ENCODE measurements at regions not wholly inside any gene's neighbourhood (a gene's known extent, or its start where the extent isn't known, plus 50 kb on each side); places are given as distances from the start of the nearest gene placed in this dataset.
"Not testable (repeated sequence)": the region's sequence is repeated elsewhere in the genome, so short reads cannot be mapped to it uniquely, and the experiment has no call there.

GRCh38 chr12:131226345-131227265, 272.9 kb downstream of the ADGRD1 start:
- no peak overlapping the region for H3K4me2 ChIP-seq (ENCODE audit: insufficient read depth, low read length)
- H2AFZ ChIP-seq (ENCODE audit: low read length), result no peak overlapping the region
- peak; percentile 49 for DNase-seq (ENCODE audit: insufficient read length, low spot score, missing footprints)
- no peaks in the 10 kb centered on the region for H3K9me3 ChIP-seq (ENCODE audit: low read depth, low read length)
- H3K79me2 ChIP-seq (ENCODE audit: insufficient read depth, low read length), result no peaks in the 10 kb centered on the region
- no peaks in the 10 kb centered on the region for H3K4me1 ChIP-seq (ENCODE audit: insufficient read depth, low read length)
- no peaks in the 10 kb centered on the region for H3K27me3 ChIP-seq (ENCODE audit: insufficient read depth, low read length)
- H3K27ac ChIP-seq (ENCODE audit: low read depth, low read length), result no peak overlapping the region
- no peak for TF ChIP-seq CTCF (IDR thresholded peaks at IDR 0.05; ENCODE audit: extremely low read depth, low read depth, low read length)
- no peaks in the 10 kb centered on the region for H4K20me1 ChIP-seq (ENCODE audit: insufficient read depth, low read length)
- no peaks in the 10 kb centered on the region for H3K36me3 ChIP-seq (ENCODE audit: insufficient read depth, low read length)
- H3K4me3 ChIP-seq (ENCODE audit: insufficient read depth, low read length), result no peak overlapping the region

- not testable (repeated sequence) for DNase-seq (ENCODE audit: insufficient read length, low spot score, missing footprints); H3K27ac ChIP-seq (ENCODE audit: low read depth, low read length); H4K20me1 ChIP-seq (ENCODE audit: insufficient read depth, low read length)
Measured at GRCh38 chr12:131227641-131228040, 273.9 kb downstream of the ADGRD1 start.

GRCh38 chr12:131229079-131229425, 275.3 kb downstream of the ADGRD1 start:
- not testable (repeated sequence) for DNase-seq (ENCODE audit: insufficient read length, low spot score, missing footprints); H3K79me2 ChIP-seq (ENCODE audit: insufficient read depth, low read length); H3K9me3 ChIP-seq (ENCODE audit: low read depth, low read length); H3K4me2 ChIP-seq (ENCODE audit: insufficient read depth, low read length); H2AFZ ChIP-seq (ENCODE audit: low read length); H3K27ac ChIP-seq (ENCODE audit: low read depth, low read length); H3K27me3 ChIP-seq (ENCODE audit: insufficient read depth, low read length); H3K4me3 ChIP-seq (ENCODE audit: insufficient read depth, low read length); H3K36me3 ChIP-seq (ENCODE audit: insufficient read depth, low read length); H4K20me1 ChIP-seq (ENCODE audit: insufficient read depth, low read length); H3K4me1 ChIP-seq (ENCODE audit: insufficient read depth, low read length)

More at GRCh38 chr12:131227641-131228040, 273.9 kb downstream of the ADGRD1 start:
- not testable (repeated sequence) for H3K4me1 ChIP-seq (ENCODE audit: insufficient read depth, low read length); H3K4me2 ChIP-seq (ENCODE audit: insufficient read depth, low read length); H3K27me3 ChIP-seq (ENCODE audit: insufficient read depth, low read length); H3K9me3 ChIP-seq (ENCODE audit: low read depth, low read length); H3K79me2 ChIP-seq (ENCODE audit: insufficient read depth, low read length); H2AFZ ChIP-seq (ENCODE audit: low read length); H3K4me3 ChIP-seq (ENCODE audit: insufficient read depth, low read length); H3K36me3 ChIP-seq (ENCODE audit: insufficient read depth, low read length)

GRCh38 chr12:131229426-131230339, 276.0 kb downstream of the ADGRD1 start:
- no peak for DNase-seq (ENCODE audit: insufficient read length, low spot score, missing footprints)
- Histone ChIP-seq H3K27me3 (ENCODE audit: insufficient read depth, low read length) (no peaks in the 10 kb centered on the region), H2AFZ (ENCODE audit: low read length) (no peak overlapping the region), H4K20me1 (ENCODE audit: insufficient read depth, low read length) (no peaks in the 10 kb centered on the region), H3K36me3 (ENCODE audit: insufficient read depth, low read length) (no peaks in the 10 kb centered on the region), H3K79me2 (ENCODE audit: insufficient read depth, low read length) (no peaks in the 10 kb centered on the region), H3K27ac (ENCODE audit: low read depth, low read length) (no peak overlapping the region), H3K4me2 (ENCODE audit: insufficient read depth, low read length) (no peak overlapping the region), H3K9me3 (ENCODE audit: low read depth, low read length) (no peaks in the 10 kb centered on the region), H3K4me3 (ENCODE audit: insufficient read depth, low read length) (no peak overlapping the region), H3K4me1 (ENCODE audit: insufficient read depth, low read length) (no peaks in the 10 kb centered on the region)
- TF ChIP-seq CTCF (IDR thresholded peaks at IDR 0.05; ENCODE audit: extremely low read depth, low read depth, low read length), result no peak

All from osteoblast (primary cell).